ENCODE measurements at regions not wholly inside any gene's neighbourhood (a gene's known extent, or its start where the extent isn't known, plus 50 kb on each side); places are given as distances from the start of the nearest gene placed in this dataset.

GRCh38 chr9:118577121-118577520, 792.1 kb downstream of the BRINP1 start:
- TF ChIP-seq CTCF (tag by site-specific recombination; IDR thresholded peaks at IDR 0.05) = no peak
- no peak for TF ChIP-seq ZNF776 (tag by site-specific recombination; IDR thresholded peaks at IDR 0.05; ENCODE audit: borderline replicate concordance)
- TF ChIP-seq REST (tag by site-specific recombination; IDR thresholded peaks at IDR 0.05) = no peak
- TF ChIP-seq HOXC10 (CRISPR knock-in tag; IDR thresholded peaks at IDR 0.05) = no peak
- TF ChIP-seq ZNF777 (tag by site-specific recombination; IDR thresholded peaks at IDR 0.05; ENCODE audit: borderline replicate concordance) = no peak
- no peak for TF ChIP-seq YY1 (tag by site-specific recombination; IDR thresholded peaks at IDR 0.05)
- TF ChIP-seq TCF7L2 (IDR thresholded peaks at IDR 0.05; ENCODE audit: borderline replicate concordance, low read depth, low read length) = no peak
- no peak for TF ChIP-seq ZEB2 (tag by site-specific recombination; IDR thresholded peaks at IDR 0.05)
- TF ChIP-seq ZNF341 (tag by site-specific recombination; IDR thresholded peaks at IDR 0.05; ENCODE audit: low read depth) = no peak
- TF ChIP-seq SP2 (tag by site-specific recombination; IDR thresholded peaks at IDR 0.05) = no peak
- TF ChIP-seq MEIS1 (CRISPR knock-in tag; IDR thresholded peaks at IDR 0.05; ENCODE audit: borderline replicate concordance) = no peak

Measured in HEK293 (cell line).